Epithelial cell of esophagus (primary cell): ENCODE measurements at regions not wholly inside any gene's neighbourhood (a gene's known extent, or its start where the extent isn't known, plus 50 kb on each side); places are given as distances from the start of the nearest gene placed in this dataset.

Experiments
- DNase-seq: peaks from one replicate; pipeline ENCODE4 v3.0.0; 2010; ENCODE audit warnings: low read depth
- H3K4me3 ChIP-seq: 2 replicates; pipeline ENCODE4 v1.5.1; 2011; ENCODE audit warnings: mild to moderate bottlenecking, low read length, control low read depth
- TF ChIP-seq, protein P1 (sequence below): IDR thresholded peaks from 2 replicates; pipeline ENCODE4 v1.5.1; 2011; ENCODE audit warnings: low read depth, mild to moderate bottlenecking, low read length, control low read depth, inconsistent platforms; ENCODE audit not compliant: insufficient read depth; ENCODE audit errors: missing control alignments

DNA sequence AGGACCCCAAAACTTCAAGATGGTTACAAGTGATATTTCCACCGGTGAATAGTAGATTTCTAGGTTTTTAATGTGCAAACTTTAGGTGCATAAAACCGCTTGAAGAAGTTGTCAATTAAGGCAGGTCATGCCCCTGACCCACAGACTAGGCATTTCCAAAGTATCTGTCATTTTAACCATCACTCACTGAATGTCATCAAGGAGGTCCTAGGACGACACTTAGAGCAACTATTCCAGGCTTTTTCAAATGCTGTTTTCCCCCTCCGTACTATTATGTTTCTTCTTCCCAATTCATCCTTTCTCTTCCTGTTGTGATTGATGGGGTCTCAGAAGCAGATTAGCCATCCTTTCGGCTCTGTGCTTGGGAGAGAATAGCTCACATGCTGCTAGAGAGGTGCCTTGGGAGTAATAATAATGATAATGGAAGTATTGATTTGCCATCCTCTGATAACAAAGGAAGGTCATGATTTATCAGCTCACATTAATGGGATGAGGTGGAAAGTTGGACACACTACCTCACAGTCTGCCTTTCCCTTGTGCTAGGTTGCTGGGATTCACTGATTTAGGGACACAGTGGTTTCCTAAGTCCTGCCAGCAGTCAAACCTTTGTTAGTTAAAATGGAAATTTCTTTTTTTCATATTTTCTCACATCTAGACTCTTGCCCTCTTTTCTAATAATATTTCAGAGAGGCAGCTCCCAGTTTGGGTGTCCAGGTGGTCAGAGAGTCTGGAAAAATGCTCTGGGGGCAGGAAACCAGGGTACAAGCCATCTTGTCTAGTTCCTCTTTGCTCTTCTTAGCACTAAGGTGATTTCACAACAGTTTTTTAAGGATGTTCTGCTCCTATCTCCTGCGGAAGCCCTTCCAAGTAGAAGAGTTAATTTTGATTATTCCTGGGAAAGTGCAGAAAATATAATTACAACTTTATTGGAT lies 67.0 kb downstream of the PTTG1 start:
- no peak for DNase-seq
- no peak overlapping the region for H3K4me3 ChIP-seq
- TF ChIP-seq, protein P1, sequence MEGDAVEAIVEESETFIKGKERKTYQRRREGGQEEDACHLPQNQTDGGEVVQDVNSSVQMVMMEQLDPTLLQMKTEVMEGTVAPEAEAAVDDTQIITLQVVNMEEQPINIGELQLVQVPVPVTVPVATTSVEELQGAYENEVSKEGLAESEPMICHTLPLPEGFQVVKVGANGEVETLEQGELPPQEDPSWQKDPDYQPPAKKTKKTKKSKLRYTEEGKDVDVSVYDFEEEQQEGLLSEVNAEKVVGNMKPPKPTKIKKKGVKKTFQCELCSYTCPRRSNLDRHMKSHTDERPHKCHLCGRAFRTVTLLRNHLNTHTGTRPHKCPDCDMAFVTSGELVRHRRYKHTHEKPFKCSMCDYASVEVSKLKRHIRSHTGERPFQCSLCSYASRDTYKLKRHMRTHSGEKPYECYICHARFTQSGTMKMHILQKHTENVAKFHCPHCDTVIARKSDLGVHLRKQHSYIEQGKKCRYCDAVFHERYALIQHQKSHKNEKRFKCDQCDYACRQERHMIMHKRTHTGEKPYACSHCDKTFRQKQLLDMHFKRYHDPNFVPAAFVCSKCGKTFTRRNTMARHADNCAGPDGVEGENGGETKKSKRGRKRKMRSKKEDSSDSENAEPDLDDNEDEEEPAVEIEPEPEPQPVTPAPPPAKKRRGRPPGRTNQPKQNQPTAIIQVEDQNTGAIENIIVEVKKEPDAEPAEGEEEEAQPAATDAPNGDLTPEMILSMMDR: no peak

DNA sequence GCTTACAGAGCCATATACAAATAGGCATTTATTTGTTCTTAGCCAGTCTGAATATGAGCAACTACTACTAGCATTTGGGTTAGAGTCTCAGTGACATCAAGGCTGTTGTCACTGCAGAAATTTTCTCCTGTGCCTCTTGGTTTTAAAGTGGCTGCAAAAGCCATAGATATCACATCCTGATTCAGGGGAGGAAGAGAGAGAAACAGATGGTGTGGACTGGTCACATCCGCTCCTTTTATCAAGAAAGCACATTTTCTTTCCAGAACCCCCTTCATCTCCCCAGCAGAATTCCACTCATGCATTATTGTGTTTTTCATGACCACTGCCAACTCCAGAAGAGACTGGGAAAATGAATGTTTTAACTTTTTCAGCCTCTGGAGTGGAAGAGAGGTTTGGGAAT lies 69.8 kb downstream of the PTTG1 start:
- DNase-seq: no peak
- TF ChIP-seq, protein P1: no peak

DNA sequence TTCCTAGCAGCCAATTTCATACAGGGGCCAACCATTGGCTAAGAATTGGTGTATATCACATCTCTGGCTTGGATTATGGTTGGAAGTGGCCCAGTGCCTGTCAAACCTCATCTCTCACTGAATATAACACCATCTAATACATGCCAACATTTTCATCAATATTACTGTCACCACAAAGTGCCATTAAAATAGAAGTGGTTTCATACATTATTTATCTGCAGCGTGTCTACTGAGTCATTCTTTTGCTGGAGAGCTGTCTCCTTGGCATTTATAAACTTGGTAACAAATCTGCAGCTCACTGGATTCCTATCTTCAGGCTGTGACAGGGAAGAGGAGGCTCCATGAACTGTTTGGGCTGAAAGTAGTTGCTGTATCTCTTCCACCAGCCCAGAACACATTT lies 70.9 kb downstream of the PTTG1 start:
- DNase-seq: no peak
- TF ChIP-seq, protein P1: no peak
- no peak overlapping the region for H3K4me3 ChIP-seq

More for the DNA sequence above, 69.8 kb downstream of the PTTG1 start:
- H3K4me3 ChIP-seq: no peak overlapping the region

DNA sequence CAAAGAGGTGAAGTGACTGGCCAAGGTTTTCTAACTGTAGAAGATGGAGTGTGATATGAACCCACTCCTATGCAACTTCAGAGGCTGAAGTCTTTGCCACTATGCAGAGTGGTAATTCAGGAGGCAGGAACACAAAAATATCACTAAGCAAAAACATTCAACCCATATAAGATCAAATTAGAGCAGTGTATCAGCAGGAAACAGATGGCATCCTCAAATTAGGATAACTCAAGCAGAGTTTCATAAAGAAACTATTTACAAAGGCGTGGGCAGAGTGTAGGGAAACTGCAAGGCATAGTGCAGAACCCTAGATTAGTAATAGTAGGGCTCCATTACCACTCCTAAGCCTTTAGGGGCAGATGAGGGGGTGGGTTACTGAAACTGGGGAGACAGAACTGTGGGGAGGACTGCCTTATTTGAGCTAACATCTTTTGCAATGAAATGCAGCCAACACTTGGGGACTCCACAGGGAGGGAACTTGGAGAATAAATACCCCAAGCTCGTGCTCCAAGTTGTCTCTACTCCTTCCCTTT lies 72.2 kb downstream of the PTTG1 start:
- no peak for DNase-seq

DNA sequence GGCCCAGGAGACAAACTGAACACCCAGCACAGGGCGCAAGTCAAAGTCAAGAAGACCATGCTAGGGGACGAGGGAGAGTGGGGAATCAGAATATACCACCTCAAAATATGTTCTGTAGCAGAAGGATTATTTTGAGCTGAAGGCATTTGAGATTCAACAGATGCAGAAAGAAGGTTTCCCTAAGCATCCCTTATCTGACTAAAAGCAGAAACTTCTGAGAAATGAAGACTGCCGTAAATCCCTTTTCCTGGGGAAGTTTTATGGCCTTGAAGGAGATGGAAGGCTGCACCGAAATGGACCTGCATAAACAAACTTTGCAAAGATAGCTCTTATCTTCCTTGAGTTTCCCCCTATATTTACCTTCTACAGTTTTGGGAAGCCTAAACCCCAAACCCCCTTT lies 72.8 kb downstream of the PTTG1 start:
- TF ChIP-seq, protein P1: no peak

More for the DNA sequence above, 72.2 kb downstream of the PTTG1 start:
- TF ChIP-seq, protein P1: no peak
- H3K4me3 ChIP-seq: no peak overlapping the region

DNA sequence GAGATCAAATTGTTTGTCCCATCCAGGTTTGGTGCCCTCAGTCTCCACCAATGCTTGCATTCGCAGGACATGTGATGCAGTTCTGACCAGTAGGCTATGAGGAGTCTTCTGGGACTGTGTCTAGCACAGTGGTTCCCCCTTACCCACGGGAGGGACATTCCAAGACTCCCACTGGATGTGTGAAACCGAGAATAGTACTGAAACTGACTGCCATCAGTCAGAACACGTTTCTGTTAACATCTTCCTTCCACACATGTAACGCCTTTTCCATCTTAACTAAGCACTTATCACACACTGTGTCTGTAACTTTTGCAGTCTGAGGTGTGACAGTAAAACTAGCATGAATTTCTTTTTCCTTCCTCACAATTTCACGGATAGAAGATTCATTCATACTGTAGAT lies 74.7 kb downstream of the PTTG1 start:
- DNase-seq: no peak
- TF ChIP-seq, protein P1: no peak
- no peak overlapping the region for H3K4me3 ChIP-seq

More for the DNA sequence above, 72.8 kb downstream of the PTTG1 start:
- DNase-seq: no peak
- H3K4me3 ChIP-seq: no peak overlapping the region
